Right lobe of liver (tissue), 6 donors: ENCODE measurements at regions not wholly inside any gene's neighbourhood (a gene's known extent, or its start where the extent isn't known, plus 50 kb on each side); places are given as distances from the start of the nearest gene placed in this dataset.
"Not testable (repeated sequence)": the region's sequence is repeated elsewhere in the genome, so short reads cannot be mapped to it uniquely, and the experiment has no call there.

Experiments used
- ATAC-seq, 4 donors: fragments of 200-7000 bp; cut with Tn5 transposase; one replicate each; pipeline ENCODE4 v1.9.1; 2020; ENCODE audit warnings: mild to moderate bottlenecking in 4 of 4, moderate library complexity in 4 of 4
- DNase-seq, 3 donors: peaks; one replicate each; pipeline ENCODE4 v3.0.0-alpha.2; 2020
- H3K27ac ChIP-seq, 3 donors: fragments of 200-600 bp; one replicate each; pipeline ENCODE4 v1.8.0; 2022
- H3K27me3 ChIP-seq, 2 donors: fragments of 200-600 bp; one replicate each; pipeline ENCODE4 v1.8.0; 2022
- H3K36me3 ChIP-seq, 4 donors: fragments of 200-600 bp; sonication (generic) in 1 of 4; one replicate each; pipeline versions ENCODE4 v1.5.1 to v1.8.0; 2017 to 2022; ENCODE audit warnings: control low read depth in 1 of 4
- H3K4me1 ChIP-seq, 4 donors: fragments of 200-600 bp; sonication (generic) in 1 of 4; one replicate each; pipeline versions ENCODE4 v1.5.1 to v1.8.0; 2017 to 2022; ENCODE audit warnings: control low read depth in 1 of 4
- H3K4me3 ChIP-seq, 3 donors: fragments of 200-600 bp; one replicate each; pipeline ENCODE4 v1.8.0; 2022
- H3K9me3 ChIP-seq, 4 donors: fragments of 200-600 bp; sonication (generic) in 1 of 4; one replicate each; pipeline versions ENCODE4 v1.5.1 to v1.8.0; 2017 to 2022; ENCODE audit warnings: control low read depth in 1 of 4
- CTCF ChIP-seq, 4 donors: fragments of 200-600 bp in 3 of 4; fragments of 450-650 bp in 1 of 4; IDR thresholded peaks; one replicate each; pipeline versions ENCODE4 v1.5.1 to v1.8.0; 2016 to 2022; ENCODE audit warnings: antibody characterized with exemption in 4 of 4, mild to moderate bottlenecking in 2 of 4
- POLR2A ChIP-seq: fragments of 450-650 bp; IDR thresholded peaks from one replicate; pipeline ENCODE4 v1.6.1; 2017; ENCODE audit warnings: antibody characterized with exemption, mild to moderate bottlenecking
- WGBS: methylation state at CpG from one replicate; pipeline ENCODE4 v1.1.6; 2018; ENCODE audit warnings: low coverage, low lambda C conversion rate; ENCODE audit not compliant: insufficient coverage; ENCODE audit errors: missing lambda C conversion rate; 5-methylcytosine and 5-hydroxymethylcytosine counted together
- intact Hi-C, 2 donors: fragments of 100-400 bp; cut with DNase I; formaldehyde crosslinking; loops; one replicate each; pipeline versions ENCODE4 v1.11.2 to v1.14.1; 2022
- donor health status: DM: no; HTN: yes; CAD: no.
- donor health status: DM: no; HTN: no; CAD: no.
- donor health status: DM: no; HTN: no; CAD: no.
- donor health status: DM: no; HTN: yes; CAD: no.
- donor health status: DM: no; HTN: yes; CAD: no.

GRCh38 chr2:8558956-8559355, 122.9 kb upstream of the ID2 start:
- Histone ChIP-seq H3K27me3 (no peaks in the 10 kb centered on the region), H3K4me3 (no peak overlapping the region), H3K36me3 (no peaks in the 10 kb centered on the region), H3K9me3 (peaks cover 0 to 4% (median 0%) of the 10 kb centered on the region in 4 donors), H3K4me1 (peaks cover 0 to 3% (median 0%) of the 10 kb centered on the region in 4 donors), H3K27ac (no peak overlapping the region)
- intact Hi-C loops = no loop called here
- DNase-seq (no peak), ATAC-seq (no peak)
- WGBS = 95% methylated on average over 2 of the region's 2 CpGs
- TF ChIP-seq POLR2A (no peak), CTCF (IDR thresholded peaks at IDR 0.05) (no peak)

GRCh38 chr2:8559805-8560204, 122.1 kb upstream of the ID2 start:
- no peak for ATAC-seq
- H3K27me3 ChIP-seq = no peaks in the 10 kb centered on the region
- WGBS = 55% methylated on average over 1 of the region's 1 CpG
- intact Hi-C loops = no loop called here
- H3K4me1 ChIP-seq = no peaks in the 10 kb centered on the region
- TF ChIP-seq CTCF (IDR thresholded peaks at IDR 0.05) = no peak
- no peak for TF ChIP-seq POLR2A
- H3K4me3 ChIP-seq = no peak overlapping the region
- H3K27ac ChIP-seq = no peak overlapping the region
- H3K9me3 ChIP-seq = peaks cover 0 to 4% (median 0%) of the 10 kb centered on the region in 4 donors
- no peaks in the 10 kb centered on the region for H3K36me3 ChIP-seq
- DNase-seq = no peak

GRCh38 chr2:8561692-8562091, 120.2 kb upstream of the ID2 start:
- H3K4me1 ChIP-seq, ATAC-seq, H3K27me3 ChIP-seq, H3K4me3 ChIP-seq, intact Hi-C loops, H3K27ac ChIP-seq, DNase-seq, H3K9me3 ChIP-seq, H3K36me3 ChIP-seq: not testable (repeated sequence)
- 100% methylated on average over 1 of the region's 2 CpGs for WGBS

GRCh38 chr2:8563814-8564474, 117.9 kb upstream of the ID2 start:
- H3K27ac ChIP-seq = no peak overlapping the region
- no peaks in the 10 kb centered on the region for H3K36me3 ChIP-seq
- intact Hi-C loops = no loop called here
- H3K27me3 ChIP-seq = no peaks in the 10 kb centered on the region
- peak in 2 of 3 donors; percentile 20 to 36 for DNase-seq
- ATAC-seq = no peak
- TF ChIP-seq POLR2A (no peak), CTCF (IDR thresholded peaks at IDR 0.05) (no peak)
- no peaks in the 10 kb centered on the region for H3K4me1 ChIP-seq
- H3K4me3 ChIP-seq = no peak overlapping the region
- peaks cover 0 to 4% (median 0%) of the 10 kb centered on the region in 4 donors for H3K9me3 ChIP-seq
- WGBS = 95% methylated on average over 4 of the region's 9 CpGs

GRCh38 chr2:8564475-8564874, 117.4 kb upstream of the ID2 start:
- 94% methylated on average over 9 of the region's 9 CpGs for WGBS
- no peaks in the 10 kb centered on the region for H3K27me3 ChIP-seq
- ATAC-seq = no peak
- H3K9me3 ChIP-seq = peaks cover 0 to under 1% (median 0%) of the 10 kb centered on the region in 4 donors
- intact Hi-C loops = no loop called here
- no peak overlapping the region for H3K27ac ChIP-seq
- no peak for DNase-seq
- no peak for TF ChIP-seq POLR2A
- TF ChIP-seq CTCF (IDR thresholded peaks at IDR 0.05) = no peak
- no peak overlapping the region for H3K4me3 ChIP-seq
- H3K4me1 ChIP-seq = no peaks in the 10 kb centered on the region
- no peaks in the 10 kb centered on the region for H3K36me3 ChIP-seq
